A673 (cell line): ENCODE measurements at regions not wholly inside any gene's neighbourhood (a gene's known extent, or its start where the extent isn't known, plus 50 kb on each side); places are given as distances from the start of the nearest gene placed in this dataset.

ENCODE experiments used
- CTCF ChIP-seq: fragments of 300-800, 200-600 bp; sonication (generic); conservative IDR thresholded peaks from 2 replicates; pipeline ENCODE4 v1.5.1; 2017; ENCODE audit warnings: low read depth, mild to moderate bottlenecking, antibody characterized with exemption, low read length, moderate library complexity, mixed read lengths
- EZH2 ChIP-seq: fragments of 200-600 bp; sonication (generic); IDR thresholded peaks from 2 replicates; pipeline ENCODE4 v1.6.1; 2017; ENCODE audit warnings: borderline replicate concordance, low read depth, mild to moderate bottlenecking, mixed read lengths, antibody characterized with exemption, low read length; ENCODE audit not compliant: poor library complexity, severe bottlenecking

GRCh38 chr4:24226023-24226422 is 336.2 kb upstream of the PPARGC1A start:
- TF ChIP-seq CTCF, result no peak
- TF ChIP-seq EZH2, result no peak
